ENCODE measurements at regions not wholly inside any gene's neighbourhood (a gene's known extent, or its start where the extent isn't known, plus 50 kb on each side); places are given as distances from the start of the nearest gene placed in this dataset.

DNA sequence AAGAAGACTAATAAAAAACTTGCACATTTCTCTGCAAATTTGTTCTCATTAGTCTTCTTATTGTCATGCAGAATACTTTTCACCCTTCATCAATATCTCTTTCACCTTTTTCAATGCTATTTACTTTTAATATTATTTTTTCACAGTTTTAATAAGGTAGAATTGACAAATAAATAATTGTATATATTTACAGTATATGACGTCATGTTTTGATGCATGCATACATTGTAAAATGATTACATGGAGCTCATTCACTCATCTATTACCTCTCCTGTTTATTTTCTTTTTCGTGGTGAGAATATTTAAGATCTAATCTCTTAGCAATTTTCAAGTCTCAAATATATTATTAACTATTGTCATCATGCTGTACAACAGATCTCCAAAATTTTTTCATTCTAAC lies 658.2 kb upstream of the MKI67 start:
- Mint-ChIP-seq H3K27ac (ENCODE audit: unreplicated experiment) (no peak overlapping the region), H3K9me3 (ENCODE audit: unreplicated experiment) (no peaks in the 10 kb centered on the region), H3K4me1 (ENCODE audit: low read depth, unreplicated experiment) (no peaks in the 10 kb centered on the region), H3K36me3 (ENCODE audit: unreplicated experiment) (no peaks in the 10 kb centered on the region), H3K4me3 (ENCODE audit: unreplicated experiment) (no peak overlapping the region), H3K27me3 (ENCODE audit: unreplicated experiment) (no peaks in the 10 kb centered on the region)
- no peak for DNase-seq
- TF ChIP-seq, protein P1, sequence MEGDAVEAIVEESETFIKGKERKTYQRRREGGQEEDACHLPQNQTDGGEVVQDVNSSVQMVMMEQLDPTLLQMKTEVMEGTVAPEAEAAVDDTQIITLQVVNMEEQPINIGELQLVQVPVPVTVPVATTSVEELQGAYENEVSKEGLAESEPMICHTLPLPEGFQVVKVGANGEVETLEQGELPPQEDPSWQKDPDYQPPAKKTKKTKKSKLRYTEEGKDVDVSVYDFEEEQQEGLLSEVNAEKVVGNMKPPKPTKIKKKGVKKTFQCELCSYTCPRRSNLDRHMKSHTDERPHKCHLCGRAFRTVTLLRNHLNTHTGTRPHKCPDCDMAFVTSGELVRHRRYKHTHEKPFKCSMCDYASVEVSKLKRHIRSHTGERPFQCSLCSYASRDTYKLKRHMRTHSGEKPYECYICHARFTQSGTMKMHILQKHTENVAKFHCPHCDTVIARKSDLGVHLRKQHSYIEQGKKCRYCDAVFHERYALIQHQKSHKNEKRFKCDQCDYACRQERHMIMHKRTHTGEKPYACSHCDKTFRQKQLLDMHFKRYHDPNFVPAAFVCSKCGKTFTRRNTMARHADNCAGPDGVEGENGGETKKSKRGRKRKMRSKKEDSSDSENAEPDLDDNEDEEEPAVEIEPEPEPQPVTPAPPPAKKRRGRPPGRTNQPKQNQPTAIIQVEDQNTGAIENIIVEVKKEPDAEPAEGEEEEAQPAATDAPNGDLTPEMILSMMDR (IDR thresholded peaks at IDR 0.05; ENCODE audit: partially characterized antibody, unreplicated experiment) = no peak

DNA sequence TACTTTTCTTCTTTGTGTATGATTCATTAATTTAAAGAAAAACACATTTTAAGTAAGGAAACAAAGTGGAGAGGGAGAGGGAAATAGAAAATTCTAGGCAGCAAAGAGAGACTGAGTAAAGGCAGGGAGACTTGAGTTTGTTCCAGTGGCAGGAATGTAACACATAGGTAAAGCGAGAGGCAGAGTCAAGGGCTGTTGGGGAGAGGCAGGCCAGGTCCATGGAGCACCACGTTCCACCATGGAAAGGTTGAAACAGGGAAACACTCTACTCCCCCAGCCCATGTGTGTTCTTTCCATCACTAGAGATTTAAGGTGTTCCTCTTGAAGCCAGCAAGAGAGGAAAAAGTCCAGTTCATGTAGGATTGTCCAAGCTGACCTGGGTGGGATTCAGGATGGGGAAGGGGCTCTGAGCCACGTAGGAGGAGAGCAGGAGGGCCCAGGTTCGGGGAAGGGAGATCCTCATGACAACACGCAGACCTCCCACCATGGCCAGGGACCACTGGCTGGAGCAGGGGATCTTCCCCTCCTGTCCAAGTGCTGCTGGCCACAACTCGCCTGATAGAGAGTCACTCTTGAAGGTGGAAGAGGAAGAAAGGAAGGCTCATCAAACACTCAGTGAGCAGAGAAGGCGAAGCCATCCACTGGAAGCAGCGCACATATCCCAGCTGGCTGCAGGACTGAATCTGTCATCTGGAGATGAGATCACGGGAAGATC lies 666.4 kb upstream of the MKI67 start:
- Mint-ChIP-seq H3K4me3 (ENCODE audit: unreplicated experiment) (no peak overlapping the region), H3K9me3 (ENCODE audit: unreplicated experiment) (peaks cover 2% of the 10 kb centered on the region), H3K4me1 (ENCODE audit: low read depth, unreplicated experiment) (no peaks in the 10 kb centered on the region), H3K36me3 (ENCODE audit: unreplicated experiment) (no peaks in the 10 kb centered on the region), H3K27me3 (ENCODE audit: unreplicated experiment) (no peaks in the 10 kb centered on the region), H3K27ac (ENCODE audit: unreplicated experiment) (peak overlapping the region; percentile 18)
- TF ChIP-seq, protein P1 (IDR thresholded peaks at IDR 0.05; ENCODE audit: partially characterized antibody, unreplicated experiment) = no peak
- DNase-seq = no peak

DNA sequence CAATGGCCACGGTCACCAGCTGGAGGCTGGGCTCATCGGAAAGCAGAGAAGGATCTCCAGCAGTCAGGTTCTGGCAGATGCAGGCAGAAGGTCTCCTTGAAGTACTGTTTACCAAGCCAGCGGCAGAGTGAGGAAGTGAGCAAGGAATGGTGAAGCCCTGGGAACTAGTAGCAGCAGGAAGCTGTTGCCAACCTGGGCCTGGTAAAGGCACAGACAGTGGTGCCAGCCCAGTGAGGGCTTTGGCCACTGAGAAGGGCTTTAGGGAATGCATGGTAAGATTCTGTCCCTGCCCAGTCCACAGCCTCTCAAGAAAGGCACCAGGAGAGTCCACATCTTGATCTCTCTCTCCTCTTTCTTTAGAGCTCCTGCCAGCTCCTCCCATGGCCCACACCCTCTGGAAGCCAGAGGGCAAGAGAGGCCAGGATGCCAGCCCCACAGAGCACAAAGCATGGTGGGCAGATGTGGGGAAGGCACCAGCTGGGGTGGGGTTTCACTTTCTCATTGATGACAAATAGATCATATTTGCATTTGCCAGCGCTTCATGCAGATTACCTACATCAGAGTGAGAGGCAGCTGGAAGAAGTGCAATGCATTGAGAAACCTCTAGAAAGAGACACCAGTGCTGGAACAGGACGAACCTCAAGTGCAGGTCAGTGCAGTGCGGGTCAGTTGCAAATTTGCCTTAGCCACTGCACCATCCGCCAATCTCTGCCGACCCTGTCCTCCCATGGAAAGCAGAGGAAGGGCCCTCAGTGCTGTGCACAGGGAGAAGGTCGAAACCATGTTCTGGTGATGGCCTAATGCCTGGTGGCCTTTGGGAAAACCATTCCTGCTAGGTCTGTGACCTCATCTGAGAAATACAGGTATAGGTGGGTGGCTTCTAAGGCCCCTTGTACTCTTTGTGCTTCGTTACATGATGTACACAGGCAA lies 667.8 kb upstream of the MKI67 start:
- Mint-ChIP-seq H3K4me3 (ENCODE audit: unreplicated experiment) (no peak overlapping the region), H3K4me1 (ENCODE audit: low read depth, unreplicated experiment) (no peaks in the 10 kb centered on the region), H3K36me3 (ENCODE audit: unreplicated experiment) (no peaks in the 10 kb centered on the region), H3K27me3 (ENCODE audit: unreplicated experiment) (no peaks in the 10 kb centered on the region), H3K9me3 (ENCODE audit: unreplicated experiment) (peaks cover 2% of the 10 kb centered on the region), H3K27ac (ENCODE audit: unreplicated experiment) (no peak overlapping the region)
- no peak for DNase-seq
- TF ChIP-seq, protein P1 (IDR thresholded peaks at IDR 0.05; ENCODE audit: partially characterized antibody, unreplicated experiment) = no peak

DNA sequence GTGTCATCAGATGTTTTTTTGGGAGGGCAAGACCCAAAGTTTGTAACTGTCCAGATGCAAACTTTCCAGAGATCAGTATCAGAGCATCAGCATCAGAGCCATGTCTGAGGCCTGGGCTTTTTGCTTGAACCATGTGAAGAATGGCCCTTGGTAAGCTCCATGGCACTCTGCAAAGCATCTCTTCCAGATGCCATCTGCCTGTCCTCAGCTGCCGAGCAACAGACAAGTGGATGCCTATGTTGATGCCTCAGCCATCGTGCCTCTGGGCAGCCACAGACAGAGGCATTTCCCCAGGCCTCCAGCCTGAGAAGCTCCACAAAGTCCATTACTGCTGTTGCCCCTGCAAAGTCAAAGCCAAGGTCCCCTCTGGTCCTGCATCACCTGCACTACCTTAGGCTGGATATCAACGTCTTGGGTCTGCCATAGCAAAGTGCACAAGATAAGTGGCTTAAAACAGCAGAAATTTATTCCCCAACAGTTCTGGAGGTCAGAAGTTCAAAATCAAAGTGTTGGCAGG lies 670.2 kb upstream of the MKI67 start:
- H3K4me1 Mint-ChIP-seq (ENCODE audit: low read depth, unreplicated experiment) = no peaks in the 10 kb centered on the region
- no peaks in the 10 kb centered on the region for H3K36me3 Mint-ChIP-seq (ENCODE audit: unreplicated experiment)
- DNase-seq = no peak
- H3K9me3 Mint-ChIP-seq (ENCODE audit: unreplicated experiment) = no peaks in the 10 kb centered on the region
- no peaks in the 10 kb centered on the region for H3K27me3 Mint-ChIP-seq (ENCODE audit: unreplicated experiment)
- H3K27ac Mint-ChIP-seq (ENCODE audit: unreplicated experiment) = no peak overlapping the region
- H3K4me3 Mint-ChIP-seq (ENCODE audit: unreplicated experiment) = no peak overlapping the region
- TF ChIP-seq, protein P1 (IDR thresholded peaks at IDR 0.05; ENCODE audit: partially characterized antibody, unreplicated experiment) = no peak
